Natural killer cell (primary cell): ENCODE measurements at regions not wholly inside any gene's neighbourhood (a gene's known extent, or its start where the extent isn't known, plus 50 kb on each side); places are given as distances from the start of the nearest gene placed in this dataset.
"Not testable (repeated sequence)": the region's sequence is repeated elsewhere in the genome, so short reads cannot be mapped to it uniquely, and the experiment has no call there.

Source experiments
- ATAC-seq, 3 donors: fragments of 150-1000 bp in 2 of 3; fragments of 200-7000 bp in 1 of 3; cut with Tn5 transposase; 1 replicate in 1 of 3; 2 replicates in 2 of 3; pipeline ENCODE4 v1.10.0; 2021; ENCODE audit warnings: mild to moderate bottlenecking in 2 of 3, moderate library complexity in 2 of 3
- DNase-seq, 2 donors: peaks; one replicate each; pipeline versions ENCODE4 v3.0.0 to v3.0.0-alpha.2; 2013 to 2021; ENCODE audit warnings: mixed read lengths in 1 of 2
- H3K27ac ChIP-seq: one replicate; pipeline ENCODE4 v1.5.1; 2013; ENCODE audit warnings: mild to moderate bottlenecking, low read length
- H3K27me3 ChIP-seq: one replicate; pipeline ENCODE4 v1.6.1; 2013; ENCODE audit warnings: low read length; ENCODE audit not compliant: control insufficient read depth, insufficient read depth
- H3K36me3 ChIP-seq: one replicate; pipeline ENCODE4 v1.6.1; 2013; ENCODE audit warnings: low read length; ENCODE audit not compliant: control insufficient read depth, insufficient read depth
- H3K4me1 ChIP-seq: one replicate; pipeline ENCODE4 v1.6.1; 2013; ENCODE audit warnings: low read length; ENCODE audit not compliant: control insufficient read depth, insufficient read depth
- H3K4me3 ChIP-seq: one replicate; pipeline ENCODE4 v1.5.1; 2013; ENCODE audit warnings: low read length
- H3K9me3 ChIP-seq: one replicate; pipeline ENCODE4 v1.6.1; 2013; ENCODE audit warnings: low read length; ENCODE audit not compliant: control insufficient read depth, insufficient read depth
- H3K27ac Mint-ChIP-seq, 2 donors: one replicate each; pipeline ENCODE4 v1.8.0; 2022; ENCODE audit warnings: mild to moderate bottlenecking in 2 of 2, mixed read lengths in 2 of 2, moderate library complexity in 1 of 2
- H3K27me3 Mint-ChIP-seq, 2 donors: one replicate each; pipeline ENCODE4 v1.8.0; 2022; ENCODE audit warnings: low read depth in 2 of 2, mixed read lengths in 2 of 2
- H3K36me3 Mint-ChIP-seq: one replicate; pipeline ENCODE4 v1.8.0; 2022; ENCODE audit warnings: mixed read lengths
- H3K4me1 Mint-ChIP-seq, 2 donors: one replicate each; pipeline ENCODE4 v1.8.0; 2022; ENCODE audit warnings: mixed read lengths in 2 of 2
- H3K4me3 Mint-ChIP-seq: one replicate; pipeline ENCODE4 v1.8.0; 2022; ENCODE audit warnings: mild to moderate bottlenecking, moderate library complexity, mixed read lengths
- H3K9me3 Mint-ChIP-seq, 2 donors: one replicate each; pipeline ENCODE4 v1.8.0; 2022; ENCODE audit warnings: mixed read lengths in 2 of 2
- WGBS: methylation state at CpG from one replicate; pipeline ENCODE4 v1.1.7; 2013; ENCODE audit warnings: missing lambda C conversion rate; ENCODE audit not compliant: insufficient coverage; 5-methylcytosine and 5-hydroxymethylcytosine counted together
- intact Hi-C: fragments of 100-400 bp; cut with micrococcal nuclease; formaldehyde crosslinking; loops from one replicate; pipeline ENCODE4 v1.14.2; 2022

GRCh38 chr17:30668360-30669181 lies 155.9 kb downstream of the CRLF3 start:
- H3K4me1 ChIP-seq, DNase-seq, H3K9me3 ChIP-seq, H3K27me3 Mint-ChIP-seq, H3K27ac ChIP-seq, H3K27me3 ChIP-seq, intact Hi-C loops, H3K4me3 ChIP-seq, H3K9me3 Mint-ChIP-seq, H3K36me3 ChIP-seq, H3K4me1 Mint-ChIP-seq, H3K36me3 Mint-ChIP-seq: not testable (repeated sequence)
- H3K4me3 Mint-ChIP-seq: peak overlapping the region; percentile 28
- H3K27ac Mint-ChIP-seq: peak overlapping the region in 1 of 2 donors; percentile 71
- WGBS: no CpG with 5 or more reads among the region's 31 CpGs
- ATAC-seq: peak in 2 of 3 donors; percentile 49 to 56

DNA sequence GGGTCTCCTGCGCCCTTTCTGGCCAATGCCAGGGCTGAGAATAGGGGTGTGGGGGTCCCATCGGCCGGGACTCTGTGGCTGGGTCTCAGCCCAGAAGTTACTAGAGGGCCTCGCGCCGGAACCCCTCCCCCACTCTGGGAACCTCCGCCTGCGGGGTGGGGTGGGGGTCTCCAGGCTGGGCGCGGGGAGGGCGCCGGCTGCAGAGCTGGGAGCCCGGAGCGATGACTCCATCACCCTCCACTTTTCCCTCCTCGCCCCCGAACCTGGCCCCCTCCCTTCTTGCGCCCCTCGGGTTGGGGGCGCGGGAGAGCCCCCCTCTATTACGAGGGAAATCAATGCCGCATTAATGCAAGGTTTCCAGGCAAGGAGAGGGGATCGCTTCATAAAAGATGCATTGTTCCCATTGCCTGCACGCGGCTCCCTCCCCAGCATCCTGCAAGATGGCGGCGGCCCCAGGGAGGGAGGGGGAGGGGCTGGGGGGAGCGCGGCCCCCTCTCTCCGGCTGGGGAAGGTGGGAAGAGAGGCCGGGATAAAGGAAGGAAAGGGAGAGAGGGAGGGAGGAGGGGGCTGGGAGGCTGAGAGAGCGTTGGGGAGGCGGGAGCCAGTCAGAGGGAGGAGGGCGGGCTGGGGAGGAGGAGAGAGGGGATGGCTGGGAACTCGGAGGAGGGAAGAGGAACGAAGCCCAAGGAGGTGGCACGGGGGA lies 156.7 kb downstream of the CRLF3 start:
- H3K27me3 ChIP-seq, intact Hi-C loops, H3K27ac ChIP-seq, H3K9me3 ChIP-seq, H3K4me1 Mint-ChIP-seq, H3K4me1 ChIP-seq, H3K9me3 Mint-ChIP-seq, H3K36me3 ChIP-seq, H3K36me3 Mint-ChIP-seq, H3K27me3 Mint-ChIP-seq: not testable (repeated sequence)
- WGBS: 0% methylated on average over 16 of the region's 37 CpGs
- peak overlapping the region; percentile 50 for H3K4me3 Mint-ChIP-seq
- ATAC-seq (peak; percentile 64 to 80 (median 70)), DNase-seq (peak in 1 of 2 donors; percentile 15)
- peak overlapping the region in 1 of 2 donors; percentile 27 for H3K27ac Mint-ChIP-seq
- H3K4me3 ChIP-seq: peak overlapping the region; percentile 37

DNA sequence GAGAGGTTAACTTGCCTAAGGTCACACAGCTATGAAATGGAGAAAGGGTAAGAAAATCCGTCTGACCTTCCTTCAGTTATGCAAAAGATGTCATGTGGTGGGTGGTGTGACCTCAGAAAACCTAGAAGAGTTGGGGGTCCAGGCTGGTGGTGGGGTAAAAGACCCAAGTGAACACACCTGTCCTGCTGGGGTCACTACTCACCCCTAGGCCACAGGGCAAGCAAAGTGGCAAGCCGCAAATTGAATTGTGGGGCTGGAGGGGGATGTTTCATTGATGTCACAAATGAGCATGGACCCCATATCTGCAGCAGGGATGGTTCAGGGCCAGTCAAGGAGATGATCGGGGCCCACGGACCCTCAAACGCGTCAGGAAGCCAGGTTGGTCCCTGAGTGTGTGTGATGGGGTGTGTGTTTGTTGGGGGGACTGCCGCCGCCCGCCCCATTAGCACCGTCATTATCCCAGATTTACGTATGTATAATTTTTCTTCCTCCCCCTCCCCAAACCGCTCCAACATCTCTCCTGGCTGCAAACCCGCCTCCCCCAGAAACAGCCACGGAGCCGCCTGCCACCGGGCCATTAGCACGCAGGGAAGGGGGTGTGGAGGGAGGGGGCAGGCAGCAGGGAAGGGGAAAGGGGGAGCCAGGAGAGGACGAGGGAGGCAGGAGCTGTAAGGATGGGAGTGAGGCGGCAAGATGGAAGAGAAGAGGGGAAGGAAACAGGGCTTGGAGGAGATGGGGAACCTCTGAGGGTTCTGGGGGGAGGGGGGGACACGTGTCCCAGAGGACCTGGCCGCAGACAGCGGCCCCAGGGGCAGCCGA lies 157.4 kb downstream of the CRLF3 start:
- H3K9me3 Mint-ChIP-seq, H3K9me3 ChIP-seq, ATAC-seq, H3K27me3 ChIP-seq, intact Hi-C loops, H3K27me3 Mint-ChIP-seq, H3K27ac ChIP-seq, H3K36me3 Mint-ChIP-seq, DNase-seq, H3K36me3 ChIP-seq, H3K4me1 Mint-ChIP-seq, H3K4me1 ChIP-seq: not testable (repeated sequence)
- WGBS: 55% methylated on average over 11 of the region's 23 CpGs
- Mint-ChIP-seq H3K27ac (peak overlapping the region in 1 of 2 donors; percentile 27), H3K4me3 (peak overlapping the region; percentile 50)
- peak overlapping the region; percentile 37 for H3K4me3 ChIP-seq

DNA sequence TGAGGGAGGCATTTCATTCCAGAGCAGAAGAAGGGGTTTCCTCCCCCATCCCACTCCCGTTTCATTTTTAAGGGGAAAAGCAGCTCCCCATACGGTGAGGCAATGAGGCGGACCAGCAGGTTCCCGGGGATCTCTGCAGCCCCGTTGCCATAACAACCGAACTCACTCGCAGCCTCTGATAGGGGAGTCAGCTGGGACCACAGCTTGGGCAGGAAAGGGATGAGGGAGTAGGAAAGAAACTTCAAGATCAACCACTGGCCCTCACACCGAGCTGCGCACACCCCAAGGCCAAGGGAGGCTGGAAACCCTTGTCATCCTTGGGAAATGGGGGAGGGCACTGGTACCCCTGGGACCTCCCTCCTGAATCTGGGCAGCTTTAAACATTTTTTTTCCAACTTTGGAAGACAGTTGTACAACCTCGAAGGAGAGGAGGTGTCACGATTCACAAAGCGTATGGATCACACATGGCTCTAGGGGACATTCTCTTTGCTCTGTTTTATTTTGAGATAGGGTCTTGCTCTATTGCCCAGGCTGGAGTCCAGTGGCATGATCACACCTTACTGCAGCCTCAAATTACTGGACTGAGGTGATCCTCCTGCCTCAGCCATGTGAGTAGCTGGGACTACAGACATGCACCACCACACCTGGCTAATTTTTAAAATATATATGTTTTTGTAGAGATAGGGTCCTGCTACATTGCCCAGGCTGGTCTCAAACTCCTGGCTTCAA lies 160.6 kb downstream of the CRLF3 start:
- DNase-seq, H3K9me3 ChIP-seq, H3K27me3 ChIP-seq, H3K9me3 Mint-ChIP-seq, H3K4me3 ChIP-seq, H3K36me3 Mint-ChIP-seq, H3K4me1 Mint-ChIP-seq, H3K27ac ChIP-seq, H3K27me3 Mint-ChIP-seq, H3K4me3 Mint-ChIP-seq, H3K4me1 ChIP-seq, H3K27ac Mint-ChIP-seq, H3K36me3 ChIP-seq, intact Hi-C loops: not testable (repeated sequence)
- WGBS: 52% methylated on average over 11 of the region's 12 CpGs
- peak in 1 of 3 donors; percentile 26 for ATAC-seq

DNA sequence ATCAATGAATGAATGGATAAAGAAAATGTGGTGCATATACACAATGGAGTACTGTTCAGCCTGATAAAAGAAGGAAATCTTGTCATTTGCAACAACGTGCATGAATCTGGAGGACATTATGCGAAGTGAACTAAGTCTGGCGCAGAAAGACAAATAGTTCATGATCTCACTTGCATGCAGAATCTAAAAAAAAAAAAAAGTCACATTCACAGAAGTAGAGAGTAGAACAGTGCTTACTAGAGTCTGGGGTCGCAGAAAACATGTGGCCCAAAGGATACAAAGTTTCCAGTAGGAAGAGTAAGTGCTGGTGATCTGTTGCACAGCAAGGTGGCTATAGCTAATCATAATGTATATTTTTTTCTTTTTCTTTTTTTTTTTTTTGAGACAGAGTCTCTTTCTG lies 167.3 kb downstream of the CRLF3 start:
- H3K9me3 Mint-ChIP-seq, H3K36me3 ChIP-seq, H3K27me3 Mint-ChIP-seq, H3K4me1 ChIP-seq, H3K4me3 Mint-ChIP-seq, H3K27ac ChIP-seq, DNase-seq, H3K27ac Mint-ChIP-seq, H3K4me1 Mint-ChIP-seq, H3K36me3 Mint-ChIP-seq, ATAC-seq, H3K9me3 ChIP-seq, intact Hi-C loops, H3K27me3 ChIP-seq, H3K4me3 ChIP-seq: not testable (repeated sequence)
- no CpG with 5 or more reads among the region's 4 CpGs for WGBS

GRCh38 chr17:30653038-30653437 lies 171.5 kb downstream of the CRLF3 start:
- intact Hi-C loops, H3K9me3 Mint-ChIP-seq, H3K27ac Mint-ChIP-seq, H3K36me3 ChIP-seq, H3K27me3 ChIP-seq, DNase-seq, ATAC-seq, H3K27me3 Mint-ChIP-seq, H3K4me3 ChIP-seq, H3K36me3 Mint-ChIP-seq, H3K27ac ChIP-seq, H3K4me3 Mint-ChIP-seq, H3K4me1 Mint-ChIP-seq, H3K9me3 ChIP-seq: not testable (repeated sequence)
- 40% methylated on average over 1 of the region's 1 CpG for WGBS
- H3K4me1 ChIP-seq: peaks cover 11% of the 10 kb centered on the region

- H3K4me1 Mint-ChIP-seq, H3K27ac ChIP-seq, H3K4me1 ChIP-seq, H3K4me3 ChIP-seq, H3K9me3 Mint-ChIP-seq, DNase-seq, intact Hi-C loops, H3K4me3 Mint-ChIP-seq, H3K36me3 Mint-ChIP-seq, H3K9me3 ChIP-seq, H3K27ac Mint-ChIP-seq, H3K36me3 ChIP-seq, H3K27me3 Mint-ChIP-seq, H3K27me3 ChIP-seq, ATAC-seq: not testable (repeated sequence)
- WGBS: 100% methylated on average over 1 of the region's 7 CpGs
These were observed 172.9 kb downstream of the GOSR1 start for GRCh38 chr17:30650149-30650548.
